ENCODE measurements at regions not wholly inside any gene's neighbourhood (a gene's known extent, or its start where the extent isn't known, plus 50 kb on each side); places are given as distances from the start of the nearest gene placed in this dataset.

GRCh38 chr5:9815051-9815450 lies 184.9 kb upstream of the TAS2R1 start:
- Histone ChIP-seq H4K5ac (ENCODE audit: low read depth, low read length) (no peak overlapping the region), H2AK9ac (replicated peaks; ENCODE audit: low read depth, low read length, poor library complexity) (no peak overlapping the region), H4K91ac (ENCODE audit: insufficient read depth, low read depth, low read length) (no peak overlapping the region), H2AFZ (replicated peaks; ENCODE audit: low read length, poor library complexity) (no peak overlapping the region), H3K9ac (ENCODE audit: low read depth, low read length) (no peak overlapping the region), H3K14ac (replicated peaks; ENCODE audit: low read depth, low read length) (no peak overlapping the region), H3K9me3 (ENCODE audit: control insufficient read depth, insufficient read depth, low read length) (no peaks in the 10 kb centered on the region), H3K4me3 (ENCODE audit: insufficient read depth, low read depth, low read length) (no peak overlapping the region), H3K56ac (ENCODE audit: extremely low read depth, insufficient read depth, low read length) (no peak overlapping the region), H2BK20ac (ENCODE audit: low read depth, low read length) (no peak overlapping the region), H3K23ac (ENCODE audit: low read depth, low read length) (no peak overlapping the region), H4K20me1 (ENCODE audit: insufficient read depth, low read length) (no peaks in the 10 kb centered on the region), H4K8ac (ENCODE audit: low read depth in 2 of 2, low read length in 2 of 2) (no peak overlapping the region), H3K4me2 (ENCODE audit: low read depth, low read length) (no peak overlapping the region), H3K4me1 (ENCODE audit: control insufficient read depth, insufficient read depth, low read length) (no peaks in the 10 kb centered on the region), H3K9me1 (ENCODE audit: insufficient read depth, low read length) (no peaks in the 10 kb centered on the region), H2AK5ac (ENCODE audit: low read depth, low read length) (no peak overlapping the region), H2BK15ac (ENCODE audit: low read depth, low read length) (no peak overlapping the region), H2BK120ac (ENCODE audit: low read depth, low read length) (no peak overlapping the region), H3K79me1 (ENCODE audit: low read depth in 1 of 2, low read length in 2 of 2) (no peaks in the 10 kb centered on the region), H3K27ac (ENCODE audit: insufficient read depth, low read length) (no peak overlapping the region), H3K4ac (ENCODE audit: low read depth, low read length) (no peak overlapping the region), H3K18ac (ENCODE audit: low read depth, low read length) (no peak overlapping the region), H2BK5ac (ENCODE audit: low read depth, low read length, poor library complexity, severe bottlenecking) (no peak overlapping the region), H3K36me3 (ENCODE audit: control insufficient read depth, insufficient read depth, low read length) (no peaks in the 10 kb centered on the region), H3K27me3 (ENCODE audit: control insufficient read depth, insufficient read depth, low read length) (peaks cover 4% of the 10 kb centered on the region; the same call in 1 of the 2 replicates)
- ATAC-seq (ENCODE audit: low read depth) (no peak), DNase-seq (no peak)
- no peak for TF ChIP-seq BHLHE40 (IDR thresholded peaks at IDR 0.05; ENCODE audit: low read depth, low read length)
- no peak for TF ChIP-seq MAZ (IDR thresholded peaks at IDR 0.05; ENCODE audit: borderline replicate concordance, low read depth, low read length)
- TF ChIP-seq CHD1 (IDR thresholded peaks at IDR 0.05; ENCODE audit: low read depth, low read length): no peak
- TF ChIP-seq, protein P1, sequence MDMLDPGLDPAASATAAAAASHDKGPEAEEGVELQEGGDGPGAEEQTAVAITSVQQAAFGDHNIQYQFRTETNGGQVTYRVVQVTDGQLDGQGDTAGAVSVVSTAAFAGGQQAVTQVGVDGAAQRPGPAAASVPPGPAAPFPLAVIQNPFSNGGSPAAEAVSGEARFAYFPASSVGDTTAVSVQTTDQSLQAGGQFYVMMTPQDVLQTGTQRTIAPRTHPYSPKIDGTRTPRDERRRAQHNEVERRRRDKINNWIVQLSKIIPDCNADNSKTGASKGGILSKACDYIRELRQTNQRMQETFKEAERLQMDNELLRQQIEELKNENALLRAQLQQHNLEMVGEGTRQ (IDR thresholded peaks at IDR 0.05; ENCODE audit: low read depth, low read length): no peak
- TF ChIP-seq NFE2L2 (IDR thresholded peaks at IDR 0.05; ENCODE audit: low read depth, low read length): no peak
- no peak for TF ChIP-seq CEBPB (IDR thresholded peaks at IDR 0.05; ENCODE audit: low read depth, low read length)
- no peak for TF ChIP-seq FOS (IDR thresholded peaks at IDR 0.05; ENCODE audit: low read depth, low read length)
- TF ChIP-seq RFX5 (IDR thresholded peaks at IDR 0.05; ENCODE audit: low read depth, low read length): no peak
- BruUV-seq (replicated peaks): no TSS peak
- POLR2A ChIA-PET (ENCODE audit: unreplicated experiment): no interaction called here
- CTCF ChIA-PET: no interaction called here
- dilution Hi-C loops (cut with HindIII; ENCODE audit: low sequenced_read_pairs, unreplicated experiment) (no loop called here), in situ Hi-C loops (cut with MboI; ENCODE audit: low sequenced_read_pairs) (no loop called here), intact Hi-C loops (cut with micrococcal nuclease) (no loop called here)
- no CpG with 5 or more reads among the region's 1 CpG for WGBS, 2 experiments (ENCODE audit: extremely low coverage in 2 of 2, insufficient read length in 1 of 2)

Measured in IMR-90 (cell line).